ENCODE measurements at regions not wholly inside any gene's neighbourhood (a gene's known extent, or its start where the extent isn't known, plus 50 kb on each side); places are given as distances from the start of the nearest gene placed in this dataset.

DNA sequence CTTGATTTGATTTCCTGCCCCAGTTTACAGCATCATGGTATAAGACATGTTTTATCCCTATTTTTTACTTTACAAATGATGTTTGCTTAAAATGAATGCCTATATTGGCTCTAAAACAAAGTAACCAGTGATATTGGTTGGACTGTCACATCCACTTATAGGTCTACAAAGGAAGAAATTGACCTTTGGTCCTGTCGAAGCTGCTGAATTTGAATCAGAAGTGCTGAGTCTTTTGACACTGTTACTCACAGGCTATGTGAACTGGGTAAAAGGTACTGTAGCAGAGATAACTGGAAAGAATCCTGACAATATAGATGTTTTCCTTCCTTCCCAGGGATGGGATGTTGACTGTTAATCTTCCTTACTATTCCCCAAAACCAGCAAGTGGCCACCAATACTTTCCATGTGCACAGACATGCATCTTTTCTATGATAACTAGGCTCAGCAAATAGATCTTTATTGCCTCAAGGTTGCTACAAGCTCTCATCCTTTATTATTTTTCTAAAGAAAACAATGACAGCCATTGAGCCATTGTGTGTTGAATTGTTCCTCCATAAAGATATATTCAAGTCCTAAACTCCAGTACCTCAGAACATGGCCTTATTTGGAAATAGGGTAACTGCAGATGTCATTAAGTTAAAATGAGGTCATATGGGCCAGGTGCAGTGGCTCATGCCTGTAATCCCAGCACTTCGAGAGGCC lies 175.9 kb upstream of the NR5A2 start:
- TF ChIP-seq POLR2A (IDR thresholded peaks at IDR 0.05) = no peak
- TF ChIP-seq, protein P1, sequence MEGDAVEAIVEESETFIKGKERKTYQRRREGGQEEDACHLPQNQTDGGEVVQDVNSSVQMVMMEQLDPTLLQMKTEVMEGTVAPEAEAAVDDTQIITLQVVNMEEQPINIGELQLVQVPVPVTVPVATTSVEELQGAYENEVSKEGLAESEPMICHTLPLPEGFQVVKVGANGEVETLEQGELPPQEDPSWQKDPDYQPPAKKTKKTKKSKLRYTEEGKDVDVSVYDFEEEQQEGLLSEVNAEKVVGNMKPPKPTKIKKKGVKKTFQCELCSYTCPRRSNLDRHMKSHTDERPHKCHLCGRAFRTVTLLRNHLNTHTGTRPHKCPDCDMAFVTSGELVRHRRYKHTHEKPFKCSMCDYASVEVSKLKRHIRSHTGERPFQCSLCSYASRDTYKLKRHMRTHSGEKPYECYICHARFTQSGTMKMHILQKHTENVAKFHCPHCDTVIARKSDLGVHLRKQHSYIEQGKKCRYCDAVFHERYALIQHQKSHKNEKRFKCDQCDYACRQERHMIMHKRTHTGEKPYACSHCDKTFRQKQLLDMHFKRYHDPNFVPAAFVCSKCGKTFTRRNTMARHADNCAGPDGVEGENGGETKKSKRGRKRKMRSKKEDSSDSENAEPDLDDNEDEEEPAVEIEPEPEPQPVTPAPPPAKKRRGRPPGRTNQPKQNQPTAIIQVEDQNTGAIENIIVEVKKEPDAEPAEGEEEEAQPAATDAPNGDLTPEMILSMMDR (IDR thresholded peaks at IDR 0.05) = no peak

Measured in Peyer's patch (tissue), 4 donors.